Body of pancreas (tissue), 4 donors: ENCODE measurements at regions not wholly inside any gene's neighbourhood (a gene's known extent, or its start where the extent isn't known, plus 50 kb on each side); places are given as distances from the start of the nearest gene placed in this dataset.

Experiments used
- ATAC-seq: fragments of 150-250 bp; one replicate; pipeline ENCODE4 v1.9.1; 2016
- DNase-seq, 4 donors: peaks; one replicate each; pipeline ENCODE4 v3.0.0-alpha.2; 2019
- H3K27ac ChIP-seq, 4 donors: fragments of 200-600 bp; sonication (generic); 1 replicate in 3 of 4; 2 replicates in 1 of 4; pipeline versions ENCODE4 v1.5.1 to v1.6.1; 2016 to 2019; ENCODE audit warnings: mild to moderate bottlenecking in 1 of 4, mixed read lengths in 1 of 4, moderate library complexity in 1 of 4
- H3K27me3 ChIP-seq, 2 donors: fragments of 200-600 bp; sonication (generic); one replicate each; pipeline ENCODE4 v1.6.0; 2016; ENCODE audit warnings: mild to moderate bottlenecking in 1 of 2
- H3K36me3 ChIP-seq, 2 donors: fragments of 200-600 bp; sonication (generic); replicated peaks in 1 of 2; 2 replicates each; pipeline ENCODE4 v1.5.1; 2016; ENCODE audit warnings: low read depth in 2 of 2; ENCODE audit not compliant: insufficient read depth in 1 of 2
- H3K4me1 ChIP-seq: fragments of 200-600 bp; sonication (generic); one replicate; pipeline ENCODE4 v1.6.0; 2016
- H3K4me3 ChIP-seq, 2 donors: fragments of 200-600 bp; sonication (generic); 1 replicate in 1 of 2; 2 replicates in 1 of 2; pipeline ENCODE4 v1.5.1; 2016 to 2019
- H3K9me3 ChIP-seq, 3 donors: fragments of 200-600 bp; sonication (generic); 1 replicate in 2 of 3; 2 replicates in 1 of 3; pipeline ENCODE4 v1.5.1; 2016
- POLR2A ChIP-seq, 3 donors: fragments of 450-650 bp; IDR thresholded peaks; one replicate each; pipeline ENCODE4 v1.6.1; 2016; ENCODE audit warnings: antibody characterized with exemption in 3 of 3, mild to moderate bottlenecking in 2 of 3
- WGBS, 2 donors: methylation state at CpG; one replicate each; pipeline ENCODE4 v1.1.5; 2017; 5-methylcytosine and 5-hydroxymethylcytosine counted together
- intact Hi-C: fragments of 100-400 bp; cut with DNase I; formaldehyde crosslinking; loops from one replicate; pipeline ENCODE4 v1.15.1; 2023
- TF ChIP-seq, protein P1 (sequence below), 7 experiments: fragments of 450-650 bp in 4 of 7; fragments of 200-600 bp in 3 of 7; sonication (generic) in 3 of 7; IDR thresholded peaks; one replicate each; pipeline ENCODE4 v1.5.1; 2016 to 2019; ENCODE audit warnings: antibody characterized with exemption in 7 of 7

DNA sequence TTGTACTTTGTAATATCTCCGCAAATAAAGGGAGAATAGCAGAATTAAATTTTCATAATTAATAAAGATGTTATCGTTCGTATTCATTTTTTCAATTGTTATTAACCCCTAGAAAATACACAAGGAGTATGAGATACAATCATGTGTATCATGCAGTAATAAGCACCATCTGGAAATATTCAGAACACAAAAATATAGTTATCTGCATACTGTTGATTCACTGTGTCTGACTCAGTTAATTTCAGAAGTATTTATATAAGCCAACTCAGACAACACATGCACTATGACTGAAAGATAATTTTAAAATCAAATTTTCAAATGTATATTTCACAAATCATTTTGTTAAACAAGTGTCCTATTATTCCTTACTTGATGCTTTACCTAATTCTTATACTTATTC, 1954.8 kb downstream of the ARAP2 start:
- intact Hi-C loops = no loop called here
- no peaks in the 10 kb centered on the region for H3K36me3 ChIP-seq
- no peak overlapping the region for H3K4me3 ChIP-seq
- TF ChIP-seq, protein P1, sequence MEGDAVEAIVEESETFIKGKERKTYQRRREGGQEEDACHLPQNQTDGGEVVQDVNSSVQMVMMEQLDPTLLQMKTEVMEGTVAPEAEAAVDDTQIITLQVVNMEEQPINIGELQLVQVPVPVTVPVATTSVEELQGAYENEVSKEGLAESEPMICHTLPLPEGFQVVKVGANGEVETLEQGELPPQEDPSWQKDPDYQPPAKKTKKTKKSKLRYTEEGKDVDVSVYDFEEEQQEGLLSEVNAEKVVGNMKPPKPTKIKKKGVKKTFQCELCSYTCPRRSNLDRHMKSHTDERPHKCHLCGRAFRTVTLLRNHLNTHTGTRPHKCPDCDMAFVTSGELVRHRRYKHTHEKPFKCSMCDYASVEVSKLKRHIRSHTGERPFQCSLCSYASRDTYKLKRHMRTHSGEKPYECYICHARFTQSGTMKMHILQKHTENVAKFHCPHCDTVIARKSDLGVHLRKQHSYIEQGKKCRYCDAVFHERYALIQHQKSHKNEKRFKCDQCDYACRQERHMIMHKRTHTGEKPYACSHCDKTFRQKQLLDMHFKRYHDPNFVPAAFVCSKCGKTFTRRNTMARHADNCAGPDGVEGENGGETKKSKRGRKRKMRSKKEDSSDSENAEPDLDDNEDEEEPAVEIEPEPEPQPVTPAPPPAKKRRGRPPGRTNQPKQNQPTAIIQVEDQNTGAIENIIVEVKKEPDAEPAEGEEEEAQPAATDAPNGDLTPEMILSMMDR (IDR thresholded peaks at IDR 0.05) = no peak
- no peak for TF ChIP-seq POLR2A (IDR thresholded peaks at IDR 0.05)
- WGBS, 2 donors = 65 to 79% methylated on average over 3 of the region's 3 CpGs
- H3K27me3 ChIP-seq = no peaks in the 10 kb centered on the region
- H3K4me1 ChIP-seq = no peaks in the 10 kb centered on the region
- no peak for DNase-seq
- no peaks in the 10 kb centered on the region for H3K9me3 ChIP-seq
- ATAC-seq = no peak
- no peak overlapping the region for H3K27ac ChIP-seq

- DNase-seq (no peak), ATAC-seq (no peak)
- H3K9me3 ChIP-seq = no peaks in the 10 kb centered on the region
- intact Hi-C loops = no loop called here
- H3K27ac ChIP-seq = no peak overlapping the region
- H3K4me3 ChIP-seq = no peak overlapping the region
- no peaks in the 10 kb centered on the region for H3K4me1 ChIP-seq
- no peak for TF ChIP-seq POLR2A (IDR thresholded peaks at IDR 0.05)
- TF ChIP-seq, protein P1 (IDR thresholded peaks at IDR 0.05) = no peak
- no peaks in the 10 kb centered on the region for H3K27me3 ChIP-seq
- no peaks in the 10 kb centered on the region for H3K36me3 ChIP-seq
These were observed 1954.4 kb downstream of the ARAP2 start for GRCh38 chr4:34289962-34290361.

DNA sequence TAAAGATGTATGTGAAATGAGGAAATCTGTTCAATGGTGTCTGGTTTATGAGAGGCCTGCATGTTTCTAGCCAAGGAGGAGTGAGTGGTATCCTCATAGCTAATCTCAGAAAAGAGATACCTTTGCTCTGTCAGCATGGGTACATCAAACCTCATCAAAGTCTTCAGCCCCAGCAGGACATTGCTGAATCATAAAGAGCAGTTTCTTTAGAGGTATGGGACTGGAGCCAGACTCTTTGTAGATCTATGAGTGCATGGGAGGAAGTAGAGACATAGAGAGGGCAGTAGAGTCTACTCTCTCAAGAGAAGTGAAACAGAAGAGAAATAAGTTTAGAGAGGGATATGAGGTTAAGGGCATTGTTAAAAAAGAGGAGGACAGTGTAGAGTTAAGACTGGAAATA, 1950.9 kb downstream of the ARAP2 start:
- H3K27ac ChIP-seq = no peak overlapping the region
- H3K9me3 ChIP-seq = no peaks in the 10 kb centered on the region
- no peak for ATAC-seq
- no peaks in the 10 kb centered on the region for H3K36me3 ChIP-seq
- TF ChIP-seq, protein P1 (IDR thresholded peaks at IDR 0.05) = no peak
- no peak for TF ChIP-seq POLR2A (IDR thresholded peaks at IDR 0.05)
- intact Hi-C loops = no loop called here
- no peaks in the 10 kb centered on the region for H3K4me1 ChIP-seq
- DNase-seq = no peak
- no peak overlapping the region for H3K4me3 ChIP-seq
- no peaks in the 10 kb centered on the region for H3K27me3 ChIP-seq

DNA sequence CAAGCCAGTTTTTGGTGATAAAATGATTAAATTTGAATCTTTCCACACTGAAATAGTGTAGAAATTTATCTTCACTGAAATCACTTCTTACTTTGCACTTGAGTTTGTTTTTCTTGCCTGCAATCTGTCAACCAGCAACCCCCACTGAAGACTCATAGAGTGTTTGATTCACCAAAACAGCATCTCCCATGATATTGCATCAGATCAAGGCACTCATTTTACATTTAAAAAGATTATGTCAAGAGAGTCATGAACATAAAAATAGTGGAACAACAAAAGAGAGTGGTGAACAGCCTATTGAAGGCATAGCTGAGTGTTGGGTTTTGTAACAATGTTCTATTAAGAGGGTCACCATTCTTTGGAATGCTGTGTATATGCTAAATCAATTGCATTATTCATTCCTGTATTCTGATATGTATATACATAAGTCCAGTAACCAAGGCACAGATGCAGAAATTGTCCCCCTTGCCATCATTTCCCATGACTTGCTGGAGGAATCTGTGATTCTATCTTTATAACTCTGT, 1934.9 kb downstream of the ARAP2 start:
- intact Hi-C loops = no loop called here
- no peaks in the 10 kb centered on the region for H3K36me3 ChIP-seq
- no peak for DNase-seq
- H3K27ac ChIP-seq = no peak overlapping the region
- no peaks in the 10 kb centered on the region for H3K9me3 ChIP-seq
- no peak for TF ChIP-seq POLR2A (IDR thresholded peaks at IDR 0.05)
- TF ChIP-seq, protein P1 (IDR thresholded peaks at IDR 0.05) = no peak
- H3K27me3 ChIP-seq = no peaks in the 10 kb centered on the region
- no peaks in the 10 kb centered on the region for H3K4me1 ChIP-seq
- ATAC-seq = no peak
- no peak overlapping the region for H3K4me3 ChIP-seq

- intact Hi-C loops = no loop called here
- no peak for DNase-seq
- TF ChIP-seq, protein P1 (IDR thresholded peaks at IDR 0.05) = no peak
- no peak for TF ChIP-seq POLR2A (IDR thresholded peaks at IDR 0.05)
These were observed 1925.5 kb downstream of the ARAP2 start for GRCh38 chr4:34318773-34319172.

More at GRCh38 chr4:34318773-34319172, 1925.5 kb downstream of the ARAP2 start:
- Histone ChIP-seq H3K4me3 (no peak overlapping the region), H3K4me1 (no peaks in the 10 kb centered on the region), H3K9me3 (no peaks in the 10 kb centered on the region), H3K27me3 (no peaks in the 10 kb centered on the region), H3K36me3 (no peaks in the 10 kb centered on the region), H3K27ac (no peak overlapping the region)
- ATAC-seq = no peak
